Breast epithelium (tissue), 3 donors: ENCODE measurements at regions not wholly inside any gene's neighbourhood (a gene's known extent, or its start where the extent isn't known, plus 50 kb on each side); places are given as distances from the start of the nearest gene placed in this dataset.

Source experiments
- CTCF ChIP-seq, 3 donors: fragments of 450-650 bp; IDR thresholded peaks; one replicate each; pipeline ENCODE4 v1.5.1; 2016 to 2017; ENCODE audit warnings: antibody characterized with exemption in 3 of 3, mild to moderate bottlenecking in 3 of 3, moderate library complexity in 3 of 3
- POLR2A ChIP-seq: fragments of 450-650 bp; IDR thresholded peaks from one replicate; pipeline ENCODE4 v1.6.1; 2016; ENCODE audit warnings: antibody characterized with exemption, mild to moderate bottlenecking, moderate library complexity
- POLR2AphosphoS5 ChIP-seq, 3 donors: sonication (generic); formaldehyde crosslinking; IDR thresholded peaks; one replicate each; pipeline ENCODE4 v1.6.1; 2017; ENCODE audit warnings: antibody characterized with exemption in 3 of 3

- TF ChIP-seq CTCF (IDR thresholded peaks at IDR 0.05), result no peak
- TF ChIP-seq POLR2A, result no peak
- no peak for TF ChIP-seq POLR2AphosphoS5 (IDR thresholded peaks at IDR 0.05)
Measured at GRCh38 chr1:219266524-219266923, 92.8 kb downstream of the LYPLAL1 start.
